Mesenchymal stem cell (in vitro differentiated cells and primary cell): ENCODE measurements at regions not wholly inside any gene's neighbourhood (a gene's known extent, or its start where the extent isn't known, plus 50 kb on each side); places are given as distances from the start of the nearest gene placed in this dataset.

ENCODE experiments used
- DNase-seq: peaks from one replicate; pipeline ENCODE4 v3.0.0-alpha.2; 2013
- H2AFZ ChIP-seq: one replicate; pipeline ENCODE4 v1.6.1; 2013; ENCODE audit warnings: low read depth, mild to moderate bottlenecking, control low read depth, inconsistent platforms, low read length, moderate library complexity
- H2AK5ac ChIP-seq: 2 replicates; pipeline ENCODE4 v1.6.1; 2013; ENCODE audit warnings: low read length, moderate library complexity, mild to moderate bottlenecking, inconsistent platforms; ENCODE audit not compliant: severe bottlenecking
- H2BK120ac ChIP-seq: one replicate; pipeline ENCODE4 v1.6.1; 2013; ENCODE audit warnings: low read depth, mild to moderate bottlenecking, inconsistent platforms, low read length, moderate library complexity
- H2BK12ac ChIP-seq, 2 experiments: one replicate each; pipeline ENCODE4 v1.6.1; 2013; ENCODE audit warnings: inconsistent platforms in 2 of 2, low read length in 2 of 2, mild to moderate bottlenecking in 2 of 2, moderate library complexity in 2 of 2, control low read depth in 1 of 2
- H2BK15ac ChIP-seq: one replicate; pipeline ENCODE4 v1.6.1; 2013; ENCODE audit warnings: mild to moderate bottlenecking, low read depth, inconsistent platforms; ENCODE audit not compliant: poor library complexity, severe bottlenecking
- H2BK5ac ChIP-seq: 2 replicates; pipeline ENCODE4 v1.6.1; 2013; ENCODE audit warnings: low read depth, mild to moderate bottlenecking, low read length, control low read depth, inconsistent platforms; ENCODE audit not compliant: poor library complexity, severe bottlenecking
- H3K14ac ChIP-seq, 2 experiments: one replicate each; pipeline ENCODE4 v1.6.1; 2013; ENCODE audit warnings: inconsistent platforms in 2 of 2, low read length in 2 of 2, control low read depth in 1 of 2, mild to moderate bottlenecking in 1 of 2, moderate library complexity in 1 of 2
- H3K18ac ChIP-seq, 2 experiments: one replicate each; pipeline ENCODE4 v1.6.1; 2013; ENCODE audit warnings: inconsistent platforms in 2 of 2, low read length in 2 of 2, control low read depth in 1 of 2, low read depth in 1 of 2, mild to moderate bottlenecking in 1 of 2
- H3K23ac ChIP-seq, 2 experiments: one replicate each; pipeline ENCODE4 v1.6.1; 2013; ENCODE audit warnings: inconsistent platforms in 2 of 2, low read length in 2 of 2, mild to moderate bottlenecking in 2 of 2, moderate library complexity in 2 of 2, control low read depth in 1 of 2
- H3K27ac ChIP-seq: 2 replicates; pipeline ENCODE4 v1.5.1; 2013; ENCODE audit warnings: mild to moderate bottlenecking, moderate library complexity, low read length, control low read depth, inconsistent platforms; ENCODE audit not compliant: poor library complexity, severe bottlenecking
- H3K27me3 ChIP-seq, 2 experiments: 2 replicates each; pipeline versions ENCODE4 v1.6.1 to v1.7.0; 2013; ENCODE audit warnings: low read length in 2 of 2, mild to moderate bottlenecking in 2 of 2, moderate library complexity in 2 of 2, control low read depth in 1 of 2, inconsistent platforms in 1 of 2; ENCODE audit not compliant: control insufficient read depth in 1 of 2, insufficient read depth in 1 of 2
- H3K36me3 ChIP-seq, 2 experiments: 2 replicates each; pipeline versions ENCODE4 v1.6.1 to v1.7.0; 2013; ENCODE audit warnings: low read length in 2 of 2, control low read depth in 1 of 2, inconsistent platforms in 1 of 2, low read depth in 1 of 2, mild to moderate bottlenecking in 1 of 2; ENCODE audit not compliant: insufficient read depth in 2 of 2, control insufficient read depth in 1 of 2
- H3K4ac ChIP-seq, 2 experiments: one replicate each; pipeline ENCODE4 v1.6.1; 2013; ENCODE audit warnings: inconsistent platforms in 2 of 2, low read length in 2 of 2, mild to moderate bottlenecking in 2 of 2, moderate library complexity in 2 of 2, control low read depth in 1 of 2, low read depth in 1 of 2
- H3K4me1 ChIP-seq: 2 replicates; pipeline ENCODE4 v1.6.1; 2013; ENCODE audit warnings: low read depth, low read length, control low read depth; ENCODE audit not compliant: control insufficient read depth, insufficient read depth
- H3K4me2 ChIP-seq: 2 replicates; pipeline ENCODE4 v1.6.1; 2013; ENCODE audit warnings: low read length, mild to moderate bottlenecking, inconsistent platforms; ENCODE audit not compliant: poor library complexity, severe bottlenecking
- H3K4me3 ChIP-seq, 2 experiments: 2 replicates each; pipeline versions ENCODE4 v1.5.1 to v1.7.0; 2013; ENCODE audit warnings: low read length in 2 of 2, mild to moderate bottlenecking in 2 of 2, control low read depth in 1 of 2, low read depth in 1 of 2; ENCODE audit not compliant: insufficient read depth in 1 of 2
- H3K79me1 ChIP-seq: replicated peaks from 2 replicates; pipeline ENCODE4 v1.6.1; 2013; ENCODE audit warnings: mild to moderate bottlenecking, control low read depth, low read length, inconsistent platforms; ENCODE audit not compliant: poor library complexity, severe bottlenecking
- H3K9ac ChIP-seq: 2 replicates; pipeline ENCODE4 v1.7.0; 2013; ENCODE audit warnings: mild to moderate bottlenecking, low read length, moderate library complexity
- H3K9me3 ChIP-seq: 2 replicates; pipeline ENCODE4 v1.7.0; 2013; ENCODE audit warnings: mild to moderate bottlenecking, low read length; ENCODE audit not compliant: control insufficient read depth
- H4K8ac ChIP-seq: one replicate; pipeline ENCODE4 v1.6.1; 2013; ENCODE audit warnings: inconsistent platforms, mild to moderate bottlenecking, low read length, moderate library complexity
- H4K91ac ChIP-seq: one replicate; pipeline ENCODE4 v1.6.1; 2013; ENCODE audit warnings: mild to moderate bottlenecking, low read length, inconsistent platforms
- whole genome bisulfite sequencing: methylation state at CpG from one replicate; pipeline ENCODE4 v1.1.7; 2013; ENCODE audit warnings: mixed read lengths; 5-methylcytosine and 5-hydroxymethylcytosine counted together

DNA sequence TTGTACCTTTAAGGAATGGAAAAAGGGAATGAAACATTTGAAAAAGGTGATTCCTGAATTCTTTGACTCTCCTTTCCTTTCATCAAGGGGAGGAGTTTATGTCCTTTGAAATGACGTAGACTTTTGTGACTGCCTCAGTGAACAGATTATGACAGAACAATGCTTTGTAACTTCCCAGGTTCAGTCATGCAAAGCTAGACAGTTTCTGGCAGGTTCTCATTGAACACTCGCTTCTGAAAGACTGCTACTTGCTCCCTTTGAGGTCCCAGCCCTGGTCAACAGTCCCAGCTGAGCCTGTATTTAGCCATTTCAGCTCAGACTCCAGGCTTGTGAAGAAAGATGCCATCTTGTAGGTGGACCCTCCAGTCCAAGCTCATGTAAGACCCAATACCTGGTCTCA is 1178.9 kb downstream of the BCL11B start:
- H2BK15ac ChIP-seq: no peak overlapping the region
- H3K23ac ChIP-seq: no peak overlapping the region
- no peaks in the 10 kb centered on the region for H3K4me1 ChIP-seq
- no peak overlapping the region for H2BK12ac ChIP-seq
- H3K36me3 ChIP-seq: no peaks in the 10 kb centered on the region
- H2BK120ac ChIP-seq: no peak overlapping the region
- H4K91ac ChIP-seq: no peak overlapping the region
- 62% methylated on average over 2 of the region's 2 CpGs for WGBS
- no peak overlapping the region for H3K14ac ChIP-seq
- H4K8ac ChIP-seq: no peak overlapping the region
- no peak overlapping the region for H3K4me3 ChIP-seq
- H3K79me1 ChIP-seq: no peaks in the 10 kb centered on the region
- H3K4ac ChIP-seq: no peak overlapping the region
- no peak overlapping the region for H2BK5ac ChIP-seq
- no peak overlapping the region for H2AFZ ChIP-seq
- H3K9me3 ChIP-seq: peaks cover 6% of the 10 kb centered on the region
- H3K18ac ChIP-seq: no peak overlapping the region
- H3K9ac ChIP-seq: no peak overlapping the region
- H3K27ac ChIP-seq: no peak overlapping the region
- H2AK5ac ChIP-seq: no peak overlapping the region
- H3K4me2 ChIP-seq: no peak overlapping the region
- no peaks in the 10 kb centered on the region for H3K27me3 ChIP-seq
- no peak for DNase-seq

DNA sequence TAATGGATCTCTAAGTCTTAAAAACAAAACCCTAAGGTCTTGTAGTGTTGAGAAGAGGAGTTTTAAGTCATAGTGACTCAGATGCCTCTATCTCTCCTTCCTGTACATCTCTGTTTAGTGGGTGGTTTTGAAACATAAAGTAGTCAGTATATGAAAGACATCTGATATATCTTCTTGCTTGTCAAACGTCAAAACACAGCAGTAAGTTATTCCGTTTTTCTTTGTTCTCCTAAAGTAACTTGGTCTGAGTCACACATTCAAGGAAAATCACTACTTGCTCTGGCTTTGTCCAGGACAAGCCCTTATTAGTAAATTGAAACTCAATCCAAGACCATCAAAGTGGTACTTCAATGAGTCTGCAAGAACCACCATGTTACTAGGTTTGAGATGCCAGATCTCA is 1172.5 kb downstream of the BCL11B start:
- no peak overlapping the region for H4K8ac ChIP-seq
- H3K23ac ChIP-seq: no peak overlapping the region
- H3K9ac ChIP-seq: no peak overlapping the region
- H2AK5ac ChIP-seq: no peak overlapping the region
- DNase-seq: no peak
- H3K4me2 ChIP-seq: no peak overlapping the region
- H2AFZ ChIP-seq: no peak overlapping the region
- no peak overlapping the region for H3K27ac ChIP-seq
- no peaks in the 10 kb centered on the region for H3K9me3 ChIP-seq
- no peak overlapping the region for H3K4ac ChIP-seq
- H2BK15ac ChIP-seq: no peak overlapping the region
- no peak overlapping the region for H2BK120ac ChIP-seq
- no peak overlapping the region for H2BK12ac ChIP-seq
- no peak overlapping the region for H3K14ac ChIP-seq
- H3K79me1 ChIP-seq: no peaks in the 10 kb centered on the region
- H2BK5ac ChIP-seq: no peak overlapping the region
- WGBS: 84% methylated on average over 2 of the region's 2 CpGs
- H3K4me1 ChIP-seq: no peaks in the 10 kb centered on the region
- H3K18ac ChIP-seq: no peak overlapping the region
- no peak overlapping the region for H3K4me3 ChIP-seq
- H3K36me3 ChIP-seq: no peaks in the 10 kb centered on the region
- H3K27me3 ChIP-seq: no peaks in the 10 kb centered on the region
- no peak overlapping the region for H4K91ac ChIP-seq

DNA sequence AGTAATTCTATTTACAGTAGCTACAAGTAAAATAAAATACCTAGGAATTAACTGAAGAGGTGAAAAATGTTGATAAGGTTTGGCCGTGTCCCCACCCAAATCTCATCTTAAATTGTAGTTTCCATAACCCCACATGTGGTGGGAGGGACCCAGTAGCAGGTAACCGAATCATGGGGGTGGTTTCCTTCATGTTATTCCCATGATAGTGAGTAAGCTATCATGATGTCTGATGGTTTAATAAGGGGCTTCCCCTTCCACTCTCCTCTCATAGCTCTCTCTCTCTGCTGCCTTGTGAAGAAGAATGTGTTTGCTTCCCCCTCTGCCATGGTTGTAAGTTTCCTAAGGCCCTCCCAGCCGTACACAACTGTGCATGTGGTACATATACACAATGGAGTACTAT is 1170.7 kb downstream of the BCL11B start:
- no peaks in the 10 kb centered on the region for H3K4me1 ChIP-seq
- no peaks in the 10 kb centered on the region for H3K9me3 ChIP-seq
- H3K4me2 ChIP-seq: no peak overlapping the region
- no peaks in the 10 kb centered on the region for H3K79me1 ChIP-seq
- no peak overlapping the region for H2BK5ac ChIP-seq
- no peak overlapping the region for H2BK120ac ChIP-seq
- H3K9ac ChIP-seq: no peak overlapping the region
- no peaks in the 10 kb centered on the region for H3K36me3 ChIP-seq
- H3K4ac ChIP-seq: no peak overlapping the region
- no peak overlapping the region for H4K91ac ChIP-seq
- H3K27me3 ChIP-seq: no peaks in the 10 kb centered on the region
- H3K4me3 ChIP-seq: no peak overlapping the region
- WGBS: no CpG with 5 or more reads among the region's 3 CpGs
- H4K8ac ChIP-seq: no peak overlapping the region
- H2AK5ac ChIP-seq: no peak overlapping the region
- no peak overlapping the region for H2BK15ac ChIP-seq
- DNase-seq: no peak
- H2AFZ ChIP-seq: no peak overlapping the region
- H3K18ac ChIP-seq: no peak overlapping the region
- no peak overlapping the region for H3K27ac ChIP-seq
- H2BK12ac ChIP-seq: no peak overlapping the region
- H3K23ac ChIP-seq: no peak overlapping the region
- no peak overlapping the region for H3K14ac ChIP-seq

DNA sequence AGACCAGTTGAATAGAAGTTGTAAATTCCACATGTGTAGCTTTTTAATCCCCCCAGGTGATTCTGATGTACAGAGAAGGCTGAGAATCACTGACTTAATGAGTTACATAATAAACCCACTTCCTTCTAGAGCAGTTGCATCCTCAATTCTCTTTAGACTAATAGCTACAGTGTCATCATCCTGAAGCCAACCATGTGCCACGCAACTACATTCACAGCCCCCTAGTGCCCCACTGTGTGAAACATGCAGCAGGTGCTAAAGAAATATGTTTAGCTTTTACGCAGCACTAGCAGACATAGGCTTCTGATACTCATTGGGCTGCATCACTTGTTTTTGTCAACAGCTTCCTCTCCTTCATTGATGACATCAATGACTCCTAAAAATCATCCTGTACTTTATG is 1168.3 kb downstream of the BCL11B start:
- Histone ChIP-seq H4K91ac (no peak overlapping the region), H3K4ac (no peak overlapping the region), H2BK5ac (no peak overlapping the region), H3K4me1 (no peaks in the 10 kb centered on the region), H3K23ac (no peak overlapping the region), H2BK12ac (no peak overlapping the region), H3K18ac (no peak overlapping the region), H2AK5ac (no peak overlapping the region), H3K14ac (no peak overlapping the region), H3K27me3 (no peaks in the 10 kb centered on the region), H2AFZ (no peak overlapping the region), H2BK120ac (no peak overlapping the region), H3K4me2 (no peak overlapping the region), H3K79me1 (no peaks in the 10 kb centered on the region), H2BK15ac (no peak overlapping the region), H3K9me3 (no peaks in the 10 kb centered on the region), H3K36me3 (no peaks in the 10 kb centered on the region), H4K8ac (no peak overlapping the region), H3K4me3 (no peak overlapping the region), H3K27ac (no peak overlapping the region), H3K9ac (no peak overlapping the region)
- DNase-seq: no peak
- WGBS: 67% methylated on average over 2 of the region's 2 CpGs
